Activated CD4-positive, alpha-beta T cell treated with anti-CD3 and anti-CD28 coated beads, Interleukin-2, Interleukin-4, amounts not matched to agents 100 ng/mL and 50 ng/mL, durations not matched to agents 16 hours and 8 hours (primary cell): ENCODE measurements at regions not wholly inside any gene's neighbourhood (a gene's known extent, or its start where the extent isn't known, plus 50 kb on each side); places are given as distances from the start of the nearest gene placed in this dataset.
"Not testable (repeated sequence)": the region's sequence is repeated elsewhere in the genome, so short reads cannot be mapped to it uniquely, and the experiment has no call there.

Source experiments
- DNase-seq: peaks from one replicate; pipeline ENCODE4 v3.0.0-alpha.2; 2020; ENCODE audit warnings: low spot score

DNA sequence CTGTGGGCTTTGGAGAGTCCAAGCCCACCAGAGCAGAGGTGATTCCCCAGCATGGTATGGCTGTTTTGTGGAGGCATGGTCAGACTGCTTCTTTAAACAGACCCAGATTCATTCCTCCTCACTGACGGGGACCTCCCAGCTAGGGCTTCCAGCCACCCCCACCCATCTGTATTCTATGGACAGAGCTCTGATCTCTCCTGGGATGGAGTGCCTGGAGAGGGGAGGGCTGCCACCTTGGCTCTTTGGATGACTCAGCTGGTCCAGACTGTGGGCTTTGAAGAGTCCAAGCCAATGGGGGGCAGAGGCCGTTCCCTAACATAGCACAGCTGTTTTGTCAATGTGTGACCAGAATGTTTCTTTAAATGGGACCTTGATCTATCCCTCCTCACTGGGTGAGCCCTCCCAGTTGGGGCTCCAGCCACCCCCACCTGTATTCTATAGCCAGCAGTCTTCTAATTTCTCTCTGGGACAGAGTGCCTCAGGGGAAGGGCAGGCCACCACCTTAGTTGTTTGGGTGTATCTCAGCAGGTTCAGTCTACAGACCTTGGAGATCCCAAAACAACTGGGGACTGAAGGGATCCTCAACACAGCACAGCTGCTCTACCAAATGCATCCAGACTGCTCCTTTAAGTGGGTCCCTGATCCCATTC lies 122.0 kb upstream of the OSTN start:
- no peak for DNase-seq

DNA sequence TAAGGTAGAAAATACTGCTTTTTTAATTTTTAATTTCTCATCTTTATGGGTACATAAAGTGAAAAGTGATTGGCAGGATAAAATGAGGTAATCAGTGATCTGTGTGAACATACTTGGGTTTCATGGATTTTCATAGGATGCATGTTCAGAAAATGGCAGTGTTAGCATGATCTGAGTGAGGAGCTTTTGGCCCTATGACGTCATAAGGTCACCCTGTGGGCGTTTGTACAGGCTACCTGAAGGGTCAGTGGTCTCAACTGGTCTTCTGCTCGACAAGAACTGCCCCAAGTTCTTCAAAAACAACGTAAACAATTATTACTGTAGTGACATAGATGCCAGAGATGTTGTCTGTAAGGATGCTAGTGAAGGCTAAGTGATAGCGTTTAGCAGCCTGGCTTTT lies 124.5 kb upstream of the OSTN start:
- DNase-seq: no peak

DNA sequence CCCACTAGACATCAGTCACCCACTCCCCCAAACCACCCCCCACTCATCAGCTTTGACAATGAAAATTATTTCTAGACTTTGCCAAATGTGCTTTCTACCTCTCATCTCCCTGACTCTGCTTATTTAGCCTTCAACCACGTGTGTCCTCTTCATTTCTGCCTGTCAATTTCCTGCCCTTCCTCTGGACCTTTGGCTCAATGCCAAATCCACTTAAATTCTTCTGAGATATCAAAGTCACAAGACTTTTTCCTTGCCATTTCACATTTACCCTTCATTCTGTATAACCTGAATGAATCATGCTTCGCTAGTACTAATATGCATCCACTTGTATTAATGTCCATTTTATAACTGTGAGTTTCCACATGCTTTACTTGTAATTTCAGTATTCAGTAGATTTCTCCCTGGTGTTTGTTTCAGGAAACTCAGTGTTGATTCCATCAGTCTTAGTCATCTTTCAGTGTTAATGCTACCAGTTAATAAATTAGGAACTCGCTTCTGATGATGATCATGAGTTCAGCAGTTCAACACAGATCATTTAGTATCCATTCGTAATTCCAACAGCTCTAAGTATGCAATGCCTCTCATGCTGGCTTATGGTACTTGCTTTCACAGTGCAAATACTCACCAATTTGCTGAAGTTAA lies 128.2 kb upstream of the OSTN start:
- DNase-seq: no peak

DNA sequence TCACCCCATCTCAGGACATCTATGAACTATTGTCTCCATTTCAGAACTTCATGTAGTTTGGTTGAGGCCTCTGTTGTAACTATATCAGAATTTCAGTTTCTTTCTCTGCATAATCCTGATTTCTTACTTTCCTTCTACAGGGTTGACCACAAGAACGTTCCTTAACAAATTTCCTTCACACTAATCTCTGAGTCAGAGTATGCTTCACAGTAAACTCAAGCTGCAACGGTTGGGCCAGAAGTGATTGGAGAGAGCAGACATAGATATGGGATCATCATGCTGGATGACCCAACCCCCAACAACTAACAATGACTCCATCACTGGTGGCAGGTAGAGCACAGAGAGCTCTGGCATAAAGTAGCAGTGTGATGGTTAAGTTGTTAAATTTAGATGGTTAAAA lies 128.8 kb upstream of the OSTN start:
- no peak for DNase-seq

DNA sequence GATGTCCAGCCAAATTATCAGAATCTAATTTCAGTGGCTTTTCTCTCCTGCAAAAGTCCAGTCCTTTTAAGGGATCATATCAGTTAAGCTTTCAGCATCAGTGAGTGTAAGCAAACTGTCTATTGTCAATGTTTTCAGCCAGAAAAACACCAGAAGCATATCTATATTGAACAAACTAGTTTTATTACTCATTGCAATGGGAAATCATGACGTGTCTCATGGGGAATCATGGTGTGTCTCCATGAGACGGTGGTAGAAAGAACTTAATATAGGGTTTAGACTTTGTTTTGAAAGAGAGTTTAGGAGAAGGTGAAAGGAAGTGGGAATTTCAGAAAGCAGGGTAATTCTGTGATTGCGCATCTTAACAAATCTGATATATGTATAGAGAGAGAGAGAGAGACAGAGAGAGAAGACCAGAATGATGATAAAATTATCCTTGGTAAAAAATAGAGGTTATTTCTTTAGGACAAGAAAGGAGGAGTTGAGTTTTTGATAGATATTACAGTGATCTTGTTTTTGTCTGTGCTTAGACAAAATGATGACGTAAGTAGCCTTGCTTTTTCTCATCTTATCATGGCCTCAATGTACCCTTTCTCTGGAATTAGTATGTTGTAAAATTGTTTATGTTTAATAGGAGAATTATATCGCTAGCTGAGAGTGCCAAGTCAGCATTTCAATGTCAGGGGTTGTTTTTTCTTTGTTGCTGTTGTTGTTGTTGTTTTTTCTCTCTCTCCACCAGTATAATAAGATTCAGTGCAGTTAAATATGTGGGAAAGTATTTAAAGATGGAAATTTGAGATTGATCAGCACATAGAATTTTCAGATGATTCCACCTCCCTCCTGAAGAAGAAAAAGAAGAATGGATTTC lies 129.9 kb upstream of the OSTN start:
- DNase-seq: no peak

DNA sequence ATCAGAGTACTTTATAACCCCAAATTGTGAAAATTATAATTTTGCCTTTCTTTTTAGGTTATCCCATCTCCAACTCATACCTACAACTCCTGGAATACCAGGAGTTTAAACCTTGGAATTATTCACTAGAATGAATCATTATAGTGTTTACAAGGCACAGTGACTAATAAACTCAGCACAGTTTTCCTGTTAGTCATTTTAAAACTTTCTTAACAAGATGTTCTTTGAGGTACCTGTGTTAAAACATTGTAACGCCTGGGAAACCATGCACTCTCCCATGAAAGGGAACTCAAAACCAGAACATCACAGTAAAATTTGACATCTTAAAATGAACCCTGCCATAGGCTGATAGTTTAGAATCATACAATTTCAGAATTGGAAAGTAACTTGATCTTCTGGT lies 132.4 kb upstream of the OSTN start:
- no peak for DNase-seq

DNA sequence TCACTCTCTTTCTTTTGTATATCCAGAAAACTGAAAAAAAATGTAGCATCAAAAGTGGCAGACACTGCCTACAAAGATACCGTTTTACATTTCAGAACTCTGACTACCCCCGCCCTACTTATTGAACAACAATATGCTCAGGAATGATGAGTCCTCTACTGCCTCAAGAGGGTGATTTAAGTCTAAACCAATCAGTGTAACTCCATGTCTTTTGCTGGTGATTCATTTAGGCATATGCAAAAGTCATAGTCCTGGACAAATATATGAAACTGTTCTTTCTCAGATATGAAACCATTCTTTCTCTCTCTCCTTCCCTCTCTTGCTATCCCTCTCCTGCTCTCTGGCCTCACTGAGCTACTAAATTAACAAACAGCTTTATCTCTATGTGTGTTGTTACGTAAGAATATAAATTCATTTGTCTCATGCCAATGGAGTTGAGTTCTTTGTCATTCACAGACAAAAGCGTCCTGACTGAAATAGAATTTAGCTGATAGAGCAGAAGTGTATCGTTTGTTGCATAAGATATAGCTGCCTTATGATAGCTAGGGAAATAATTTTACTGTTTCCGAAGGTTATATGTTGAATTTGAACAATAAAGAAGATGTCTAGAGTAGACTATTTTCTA lies 133.7 kb upstream of the OSTN start:
- no peak for DNase-seq

DNA sequence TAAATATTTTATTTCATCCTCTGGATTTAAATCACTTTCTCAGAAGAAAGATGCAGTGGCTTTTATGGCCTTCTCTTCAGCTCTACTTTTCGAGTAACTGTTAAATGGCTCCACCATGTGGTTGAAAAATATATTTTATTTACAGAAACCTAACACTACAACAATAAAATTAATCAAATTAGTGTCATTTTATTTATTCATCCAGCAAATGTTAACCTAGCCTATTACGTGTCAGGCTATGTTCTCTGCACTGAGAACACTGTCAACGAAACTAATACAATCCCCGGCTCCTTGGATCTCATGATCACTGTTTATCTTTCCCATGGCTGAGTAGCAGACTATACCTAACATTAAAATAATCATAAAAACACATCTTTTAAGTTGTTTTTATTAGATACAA lies 148.0 kb upstream of the OSTN start:
- peak; percentile 20 for DNase-seq

DNA sequence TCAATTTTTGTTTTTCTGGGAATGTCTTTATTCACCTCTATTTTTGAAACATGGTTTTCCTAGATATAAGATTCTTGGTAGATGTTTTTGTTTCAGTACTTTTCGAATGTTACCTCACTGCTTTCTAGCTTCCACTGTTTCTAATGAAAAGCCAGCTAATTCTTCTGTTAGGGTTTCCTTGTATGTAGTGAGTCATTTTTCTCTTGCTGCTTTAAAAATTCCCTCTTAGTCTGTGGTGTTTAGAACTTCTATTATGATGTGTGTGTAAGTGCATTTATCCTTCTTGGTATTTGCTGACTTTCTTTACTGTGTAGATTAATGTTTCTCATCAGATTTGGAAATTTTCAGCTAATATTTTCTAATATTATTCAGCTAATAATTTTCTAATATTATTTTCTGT lies 151.1 kb upstream of the OSTN start:
- DNase-seq: no peak

DNA sequence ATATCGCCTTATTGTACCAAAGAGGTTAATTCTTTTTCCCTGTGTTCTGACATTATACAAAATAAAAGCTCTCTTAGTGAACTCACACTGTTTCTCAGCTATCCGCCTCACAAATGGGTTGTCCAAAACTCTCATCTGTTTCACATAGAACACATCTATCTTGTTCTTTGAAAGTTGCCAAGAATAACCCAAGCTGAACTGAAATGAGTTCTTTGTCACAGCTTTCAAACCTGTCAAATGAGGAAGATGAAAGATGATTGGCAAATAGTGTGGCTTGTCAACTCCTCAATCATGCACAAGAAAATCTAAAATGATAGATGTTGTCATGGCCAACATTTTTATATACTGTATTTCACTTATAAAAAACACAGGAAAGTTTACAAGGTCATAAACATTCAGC lies 168.1 kb upstream of the OSTN start:
- no peak for DNase-seq

DNA sequence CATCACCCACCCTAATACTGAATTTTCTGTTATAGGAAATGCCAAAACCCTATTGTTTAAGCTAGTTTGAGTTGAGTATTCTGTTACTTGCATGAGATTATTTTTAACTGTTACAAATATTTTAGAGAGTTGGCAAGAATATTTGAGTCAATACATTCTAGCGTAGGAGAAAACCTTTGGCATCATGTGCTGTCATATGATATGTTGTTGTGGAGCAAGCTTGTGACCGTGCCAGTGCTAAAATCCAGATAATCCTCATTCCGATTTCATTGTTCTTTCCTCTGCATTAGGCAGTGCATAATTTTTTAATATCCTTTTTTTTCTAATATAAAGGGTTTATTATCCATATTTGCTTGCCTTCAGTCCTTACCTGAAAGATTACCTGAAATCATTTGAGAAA lies 168.0 kb upstream of the GMNC start:
- no peak for DNase-seq

DNA sequence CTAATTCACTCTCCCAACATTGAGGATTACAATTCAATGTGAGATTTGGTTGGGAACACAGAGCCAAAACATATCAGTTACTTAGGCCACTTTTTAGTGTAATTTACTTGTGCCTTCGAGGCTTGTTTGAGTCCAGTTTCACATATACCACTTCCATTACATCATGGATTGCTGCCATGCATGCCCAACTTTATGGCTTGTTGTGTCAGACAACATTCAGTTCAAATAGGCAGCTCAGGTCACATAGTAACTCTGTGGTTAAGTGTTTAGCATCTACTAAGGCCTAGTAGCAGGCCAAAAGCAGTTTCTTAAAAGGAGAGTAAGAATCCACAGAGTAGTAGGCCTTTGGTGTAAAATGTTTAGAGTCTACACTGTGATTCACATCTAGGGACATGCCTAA lies 164.3 kb upstream of the GMNC start:
- DNase-seq: no peak

DNA sequence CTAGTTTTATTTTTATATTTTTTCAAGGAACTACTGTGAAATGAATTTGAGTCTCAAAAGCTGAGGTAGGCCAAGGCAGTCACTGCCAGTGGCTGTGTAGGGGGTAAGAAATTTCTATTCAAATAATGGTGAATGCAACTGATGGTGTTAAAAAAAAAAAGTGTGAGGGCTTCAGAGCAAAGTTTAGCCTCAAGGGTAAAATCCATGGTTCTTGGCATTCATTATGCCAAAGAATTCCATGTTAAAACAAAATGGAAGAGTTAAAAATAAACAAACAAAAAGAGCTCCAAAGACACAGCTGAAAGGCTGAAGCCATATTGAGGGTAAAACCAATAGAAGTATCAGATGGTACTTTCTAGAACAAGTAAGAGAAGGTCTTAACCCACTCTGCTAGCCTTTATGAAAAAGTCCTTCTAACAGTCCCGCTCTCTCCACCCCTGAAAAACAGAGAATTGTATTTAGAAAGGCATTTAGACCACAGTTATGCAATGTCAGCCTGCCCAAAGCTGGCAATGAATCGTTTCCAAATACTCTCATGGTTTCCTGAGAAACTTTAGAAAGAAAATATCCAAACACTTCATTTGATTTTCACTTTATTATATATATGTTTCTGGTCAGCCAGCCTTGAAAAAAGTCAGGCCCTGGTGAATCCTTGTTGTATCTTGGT lies 158.4 kb upstream of the GMNC start:
- DNase-seq: no peak

DNA sequence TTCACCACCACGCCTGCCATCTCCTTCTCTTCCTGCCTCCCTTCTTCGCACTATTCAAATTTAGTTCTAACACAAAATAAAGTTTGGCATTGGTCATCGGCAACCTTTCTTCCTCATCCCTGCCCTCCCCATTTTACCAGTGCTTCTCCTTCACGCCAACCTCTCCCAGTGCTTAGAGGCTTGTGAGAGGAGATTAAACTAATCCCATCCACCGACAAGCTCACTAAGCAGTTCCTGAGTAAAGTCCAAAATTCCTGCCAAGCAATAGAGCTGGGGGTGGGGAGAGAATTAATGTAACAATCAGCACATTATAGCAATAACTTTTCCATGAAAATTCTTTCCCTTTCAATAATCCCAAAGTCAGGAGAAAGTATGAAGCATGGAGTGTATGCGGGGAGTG lies 157.4 kb upstream of the GMNC start:
- no peak for DNase-seq

DNA sequence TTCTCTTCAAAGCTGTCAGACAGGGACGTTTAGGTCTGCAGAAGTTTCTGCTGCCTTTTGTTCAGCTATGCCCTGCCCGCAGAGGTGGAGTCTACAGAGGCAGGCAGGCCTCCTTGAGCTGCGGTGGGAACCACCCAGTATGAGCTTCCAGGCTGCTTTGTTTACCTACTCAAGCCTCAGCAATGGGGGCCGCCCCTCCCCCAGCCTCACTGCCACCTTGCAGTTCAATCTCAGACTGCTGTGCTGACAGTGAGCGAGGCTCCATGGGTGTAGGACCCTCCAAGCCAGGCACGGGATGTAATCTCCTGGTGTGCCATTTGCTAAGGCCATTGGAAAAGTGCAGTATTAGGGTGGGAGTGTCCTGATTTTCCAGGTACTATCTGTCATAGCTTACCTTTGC lies 153.5 kb upstream of the GMNC start:
- DNase-seq: not testable (repeated sequence)

DNA sequence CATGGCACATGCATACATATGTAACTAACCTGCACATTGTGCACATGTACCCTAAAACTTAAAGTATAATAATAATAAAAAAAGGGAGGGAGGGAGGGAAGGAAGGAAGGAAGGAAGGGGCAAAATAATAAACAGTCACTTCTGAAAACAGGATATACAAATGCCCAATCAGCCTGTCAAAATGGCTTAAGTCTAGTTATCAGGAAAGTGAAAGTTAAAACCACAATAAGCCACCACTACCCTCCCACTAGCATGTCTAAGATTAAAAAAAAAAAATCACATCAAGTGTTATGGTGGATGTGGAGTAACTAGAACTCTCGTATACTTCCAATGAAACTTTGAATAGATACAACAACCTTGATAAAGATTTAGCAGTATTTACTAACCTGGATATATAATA lies 145.6 kb upstream of the GMNC start:
- no peak for DNase-seq

DNA sequence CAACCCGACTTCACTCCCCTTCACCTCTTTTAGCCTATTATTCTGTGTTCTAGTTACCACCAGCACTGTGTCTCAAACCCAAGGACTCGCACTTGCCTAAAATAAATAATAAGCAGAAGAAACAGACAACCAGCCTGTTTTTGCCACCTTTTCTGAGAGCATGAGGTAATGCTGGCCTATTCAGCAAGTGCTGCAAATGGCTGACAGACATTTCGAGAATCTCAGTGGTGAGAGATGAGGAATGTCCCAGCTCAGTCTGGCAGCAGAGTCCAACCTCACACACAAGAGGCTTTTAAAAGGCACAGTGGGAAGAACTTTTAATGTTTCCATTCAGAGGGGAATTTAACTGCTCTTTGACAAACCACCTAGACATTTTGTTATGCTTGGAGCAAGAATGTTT lies 143.3 kb upstream of the GMNC start:
- no peak for DNase-seq

DNA sequence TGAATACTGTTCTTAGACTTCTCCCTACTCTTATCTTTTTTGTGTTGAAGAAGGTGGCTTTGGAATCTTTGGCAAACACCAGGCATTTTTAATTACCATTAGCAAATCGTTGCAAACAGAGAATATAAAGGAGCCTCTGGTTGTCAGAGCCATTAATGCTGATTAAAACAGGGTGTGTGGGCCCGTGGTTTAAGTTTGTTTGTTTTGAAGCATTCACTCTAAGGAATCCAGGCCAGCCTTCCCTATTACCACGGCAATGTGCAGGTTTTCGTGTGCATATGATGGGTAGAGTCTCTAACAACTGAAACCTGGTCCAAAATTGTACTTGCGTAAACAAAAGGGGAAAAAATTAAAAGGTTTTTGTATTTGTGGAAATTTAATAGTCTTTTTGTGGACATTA lies 141.2 kb upstream of the GMNC start:
- no peak for DNase-seq

DNA sequence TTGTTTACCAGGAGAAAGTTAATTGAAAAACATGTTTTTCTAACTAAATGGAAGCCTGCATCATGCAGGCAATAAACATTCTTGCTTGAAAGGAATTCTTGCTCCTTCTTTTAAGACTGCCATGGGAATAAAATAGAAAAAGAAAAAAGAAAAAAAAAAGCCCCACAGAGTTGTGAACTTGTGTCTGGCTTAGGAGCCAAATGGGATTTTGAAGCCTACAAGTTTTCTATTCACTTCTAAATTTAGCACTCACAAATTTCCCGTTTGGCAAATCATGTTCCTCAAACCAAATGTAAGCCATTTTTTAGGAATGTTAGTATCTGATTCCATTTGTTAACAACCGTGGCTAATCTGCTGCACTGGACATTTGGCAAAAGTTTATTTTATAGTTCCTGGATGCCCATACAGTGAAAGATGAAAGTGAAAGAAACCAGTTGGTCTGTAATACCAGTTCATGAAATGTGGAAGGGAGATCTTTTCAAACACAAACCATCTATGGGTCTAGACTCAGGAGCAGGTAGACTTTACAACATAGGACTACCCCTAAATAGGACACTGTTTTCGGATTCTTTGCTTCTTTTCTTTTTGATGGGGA lies 133.8 kb upstream of the GMNC start:
- no peak for DNase-seq

DNA sequence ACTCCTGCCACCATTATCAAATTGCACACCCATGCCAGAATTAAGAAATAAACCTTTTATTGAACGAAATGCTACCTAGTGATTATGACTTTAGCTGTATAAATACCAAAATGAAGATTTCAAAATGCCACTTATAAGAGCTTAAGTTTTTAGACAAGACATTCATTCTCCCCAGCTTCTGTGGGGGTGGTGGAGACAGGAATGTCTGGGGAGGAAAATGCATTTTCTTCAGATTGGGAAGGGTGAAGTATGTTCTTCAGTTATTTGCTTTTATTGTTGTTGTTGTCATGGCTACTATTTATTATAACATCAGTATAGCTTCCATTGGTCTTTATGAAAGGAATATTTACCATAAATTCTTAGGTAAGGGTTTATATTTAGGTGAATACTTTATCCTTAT lies 132.7 kb upstream of the GMNC start:
- DNase-seq: no peak

DNA sequence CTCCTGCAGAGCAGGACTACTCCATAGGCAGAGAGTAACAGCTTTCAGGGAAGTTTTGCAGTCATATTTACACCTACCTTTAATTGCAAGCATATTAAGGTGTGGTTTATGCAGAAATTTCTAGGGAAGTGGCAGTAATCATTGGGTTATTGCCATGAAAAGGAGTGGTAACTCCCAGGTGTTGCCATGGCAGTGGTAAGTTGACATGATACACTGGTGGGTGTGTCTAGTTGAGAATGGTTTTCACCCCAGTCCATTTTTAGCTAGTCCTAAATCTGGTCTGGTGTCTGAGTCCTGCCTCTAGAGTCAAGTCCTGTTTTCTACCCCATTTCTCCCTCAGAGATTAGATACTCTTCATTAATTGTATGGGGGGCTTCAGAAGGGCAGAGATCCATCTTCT lies 128.4 kb upstream of the GMNC start:
- no peak for DNase-seq

DNA sequence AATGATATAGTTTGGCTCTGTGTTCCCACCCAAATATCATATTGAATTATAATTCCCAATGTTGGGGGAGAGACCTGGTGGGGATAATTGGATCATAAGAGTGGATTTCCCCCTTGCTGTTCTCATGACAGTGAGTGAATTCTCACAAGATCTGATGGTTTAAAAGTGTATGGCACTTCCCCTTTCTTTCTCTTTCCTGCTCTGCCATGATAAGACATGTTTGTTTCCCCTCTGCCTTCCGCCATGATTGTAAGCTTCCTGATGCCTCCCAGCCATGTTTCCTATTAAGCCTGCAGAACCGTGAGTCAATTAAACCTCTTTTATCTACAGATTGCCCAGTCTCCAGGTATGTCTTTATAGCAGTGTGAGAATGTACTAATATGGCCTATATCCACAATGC lies 126.7 kb upstream of the GMNC start:
- DNase-seq: no peak
